LHCN-M2 (cell line): ENCODE measurements at regions not wholly inside any gene's neighbourhood (a gene's known extent, or its start where the extent isn't known, plus 50 kb on each side); places are given as distances from the start of the nearest gene placed in this dataset.
A peak's percentile ranks its signal among the peaks of the same experiment; 100 is the strongest.
"Not testable (repeated sequence)": the region's sequence is repeated elsewhere in the genome, so short reads cannot be mapped to it uniquely, and the experiment has no call there.

Source experiments
- DNase-seq: peaks from one replicate; pipeline ENCODE4 v3.0.0-alpha.2; 2012; ENCODE audit warnings: low read depth

DNA sequence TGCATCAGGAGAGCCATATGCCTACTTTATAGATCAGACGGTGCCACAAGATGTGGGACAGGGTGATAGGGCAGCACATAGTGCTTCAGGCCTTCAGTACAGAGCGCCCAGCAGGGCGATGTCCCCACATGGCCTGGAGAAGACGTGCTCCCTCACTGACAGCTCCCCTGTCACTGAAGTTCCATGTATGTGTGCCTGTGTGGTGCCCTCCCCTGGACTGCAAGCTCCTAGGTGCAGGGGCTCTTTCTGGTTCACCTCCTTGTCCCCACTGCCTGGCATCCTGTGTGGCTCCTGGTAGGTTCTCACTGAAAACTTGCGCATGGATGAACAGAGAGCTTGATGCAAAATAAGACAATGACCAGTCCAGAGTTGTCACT lies 233.1 kb downstream of the GADD45G start:
- no peak for DNase-seq

DNA sequence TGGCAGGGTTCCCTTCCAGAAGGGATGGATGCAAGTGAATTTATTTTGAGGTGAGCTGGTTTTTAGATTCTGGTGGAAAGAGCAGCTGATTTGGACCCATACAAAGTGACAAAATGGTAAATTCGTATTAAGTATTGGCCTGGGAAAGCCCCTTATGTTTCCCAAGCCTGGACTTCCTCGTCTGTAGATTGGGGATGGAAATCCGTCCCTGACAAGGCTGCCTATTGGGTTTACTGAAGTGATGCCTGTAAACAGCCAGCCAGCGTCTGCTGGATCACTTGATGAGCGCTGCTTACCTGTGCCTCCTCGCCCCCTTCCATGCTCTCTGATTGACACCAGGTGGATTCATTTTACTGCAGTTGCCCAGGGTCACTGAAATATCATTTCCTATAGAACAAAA lies 233.8 kb downstream of the GADD45G start:
- no peak for DNase-seq

DNA sequence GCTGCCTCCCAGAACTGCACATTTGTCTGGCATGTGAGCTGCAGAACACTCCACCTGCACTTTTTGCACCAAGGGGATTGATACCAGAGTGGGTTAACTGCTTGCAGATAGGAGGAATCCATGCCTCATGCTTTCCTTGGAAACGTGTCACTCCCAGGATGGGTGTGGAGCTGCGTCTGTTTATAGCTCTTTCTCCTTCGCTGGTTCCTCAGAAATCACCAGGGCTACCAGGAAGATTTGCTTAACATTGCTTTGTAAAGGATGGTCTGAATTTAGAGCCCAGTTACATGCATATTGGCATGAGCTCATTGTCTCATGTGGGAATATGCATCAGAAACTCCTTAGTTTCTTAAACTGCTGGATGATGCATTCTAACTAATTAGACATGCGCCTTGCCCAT lies 234.6 kb downstream of the GADD45G start:
- no peak for DNase-seq

DNA sequence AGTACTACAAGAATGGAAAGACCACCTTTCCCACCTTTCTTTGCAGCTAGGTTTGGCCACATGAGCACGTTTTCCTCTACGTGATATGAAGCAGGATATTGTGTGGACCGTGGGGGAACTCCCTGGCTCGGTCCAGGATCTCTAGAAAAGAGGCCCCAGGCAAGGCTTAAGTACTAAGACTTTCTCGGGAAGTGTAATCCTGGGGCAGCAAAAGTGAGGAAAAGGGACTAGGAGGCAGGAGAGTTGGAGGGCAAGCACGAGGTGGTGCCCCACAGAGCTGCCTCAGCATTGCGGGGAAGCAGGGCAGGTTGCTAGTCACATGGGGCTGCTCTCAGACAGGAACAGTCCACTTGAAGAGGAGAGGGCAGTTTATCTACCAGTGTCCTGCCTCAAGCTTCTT lies 235.1 kb downstream of the GADD45G start:
- DNase-seq, result no peak

DNA sequence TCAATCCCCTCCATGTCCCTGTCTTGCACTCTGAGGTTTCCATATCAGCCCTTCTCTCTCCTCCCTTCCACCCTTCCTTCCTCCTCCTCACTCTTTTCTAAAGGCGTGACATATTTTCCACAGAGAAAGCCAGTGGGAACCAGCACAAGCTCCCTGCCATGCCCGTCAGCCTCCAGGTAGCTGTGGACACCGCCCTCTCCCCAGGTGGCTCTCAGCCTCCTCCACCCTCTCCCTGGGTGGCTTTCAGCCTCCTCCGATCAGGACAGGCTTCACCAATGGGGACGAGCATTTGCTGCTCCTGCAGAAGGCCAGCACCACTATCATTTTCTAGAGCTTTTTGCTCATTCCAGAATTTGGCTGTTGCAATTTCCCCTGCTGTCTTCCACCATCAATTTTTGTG lies 236.6 kb downstream of the GADD45G start:
- no peak for DNase-seq

DNA sequence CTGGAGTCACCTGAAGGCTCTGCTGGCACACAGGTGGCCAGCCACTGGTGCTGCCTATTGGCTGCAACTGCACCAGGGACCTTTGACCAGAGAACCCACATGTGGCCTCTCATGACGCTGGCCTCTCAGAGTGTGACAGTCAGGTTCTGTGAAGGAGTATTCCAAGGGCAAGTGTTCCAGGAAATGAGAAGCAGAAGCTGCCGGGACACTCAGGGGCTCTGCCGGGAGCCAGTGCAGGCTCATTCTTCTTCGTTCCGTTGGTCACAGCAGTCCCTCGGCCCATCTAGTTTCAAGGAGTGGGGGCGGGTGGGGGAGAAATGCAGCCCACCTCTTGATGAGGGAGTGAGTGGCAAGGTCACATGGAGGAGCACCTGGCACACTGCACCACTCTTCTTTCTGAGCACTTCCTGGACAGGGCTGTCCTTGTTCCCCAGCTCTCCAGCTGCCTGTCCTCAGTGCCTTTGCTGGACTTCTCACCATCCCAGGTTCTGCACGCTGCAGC lies 237.5 kb downstream of the GADD45G start:
- DNase-seq, result no peak

DNA sequence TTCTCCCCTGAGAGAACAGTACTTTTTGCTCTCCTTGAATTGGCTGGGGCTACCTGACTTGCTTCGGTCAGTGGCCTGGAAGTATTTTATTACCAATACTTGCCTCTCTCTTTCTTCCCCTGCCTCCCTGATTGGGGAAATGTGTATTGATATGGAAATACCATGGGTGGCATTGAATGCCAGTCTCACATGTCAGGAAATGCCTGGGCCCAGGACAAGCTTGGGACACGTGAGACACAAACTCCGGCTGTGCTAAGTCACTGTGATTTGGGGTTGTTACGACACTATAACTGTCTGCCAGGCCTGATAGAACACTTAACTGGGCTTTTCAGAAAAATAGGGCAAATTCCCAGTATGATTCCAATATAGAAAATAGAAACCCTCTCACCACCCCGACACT lies 238.3 kb downstream of the GADD45G start:
- no peak for DNase-seq

DNA sequence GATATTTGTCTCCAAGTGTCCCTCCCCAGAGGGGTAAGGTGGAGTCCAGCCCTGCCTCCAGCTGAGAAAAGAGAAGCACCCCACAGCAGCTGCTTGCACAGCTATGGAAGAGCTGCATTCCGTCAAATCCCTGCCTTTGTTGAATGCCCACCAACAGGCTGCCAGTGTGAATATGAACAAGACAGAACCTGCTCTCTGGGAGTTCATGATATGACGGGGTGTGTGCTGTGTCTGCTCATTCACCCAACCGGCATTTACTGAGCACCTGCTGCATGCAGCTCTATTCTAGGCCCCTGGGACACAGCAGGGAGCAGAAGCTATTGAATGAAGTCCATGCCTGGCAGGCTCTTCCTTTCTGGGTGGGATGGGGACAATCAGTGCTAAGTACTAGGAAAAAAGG lies 238.8 kb downstream of the GADD45G start:
- no peak for DNase-seq

DNA sequence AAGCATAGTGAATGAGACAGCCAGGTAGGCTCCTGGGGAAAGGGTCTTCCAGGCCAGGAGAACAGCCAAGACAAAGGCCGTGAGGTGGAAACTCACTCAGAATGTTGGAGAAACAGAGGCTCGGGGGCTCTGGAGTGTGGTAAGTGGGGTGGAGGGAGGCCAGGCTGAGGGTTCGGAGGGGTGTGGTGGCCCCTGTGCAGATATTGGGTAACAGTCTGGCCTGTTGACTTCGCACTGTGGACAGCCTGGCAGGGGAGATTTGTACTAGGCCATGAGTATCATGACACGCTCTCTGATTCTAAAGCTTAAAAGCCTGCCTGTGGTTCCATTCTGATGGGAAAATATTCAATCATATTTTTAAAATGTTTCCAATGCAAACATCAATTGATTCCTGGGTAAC lies 239.3 kb downstream of the GADD45G start:
- DNase-seq, result no peak

DNA sequence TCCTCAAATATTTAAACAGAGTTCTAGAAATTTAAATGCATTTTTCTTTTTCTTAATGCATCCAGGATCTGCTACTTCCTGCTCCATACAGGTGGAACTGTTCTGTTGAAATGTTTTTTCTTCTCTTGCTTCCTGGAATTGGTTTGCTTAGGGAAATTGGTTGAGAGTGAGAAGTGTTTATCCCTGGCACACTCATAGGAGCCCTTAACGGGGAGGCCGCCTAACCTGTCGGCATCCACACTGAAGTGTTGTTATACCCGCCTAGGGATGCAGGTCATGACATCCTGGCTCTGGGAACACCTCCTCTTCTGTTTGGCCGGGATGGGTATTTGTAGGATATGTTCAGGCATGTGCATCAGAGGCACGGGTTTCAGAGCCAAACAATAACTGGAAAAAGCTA lies 239.7 kb downstream of the GADD45G start:
- no peak for DNase-seq

DNA sequence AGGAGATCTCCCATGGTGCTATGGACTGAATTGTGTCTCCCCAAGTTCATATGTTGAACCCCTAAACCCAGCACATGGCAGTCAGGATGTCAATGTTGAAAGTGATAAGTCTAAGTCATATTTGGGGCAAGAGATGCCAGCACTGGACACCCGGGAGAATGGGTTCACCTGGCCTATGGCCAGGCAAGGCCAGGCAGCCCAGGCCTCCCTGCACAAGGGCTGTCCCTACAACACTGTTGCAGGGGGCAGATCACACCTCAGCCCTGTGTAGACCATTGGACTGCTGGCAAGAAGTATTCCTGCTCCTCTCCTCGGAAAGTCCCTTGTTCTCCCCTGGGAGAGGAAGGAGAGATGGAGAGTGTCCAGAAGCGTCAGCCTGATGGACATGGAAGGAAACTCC lies 240.5 kb downstream of the GADD45G start:
- no peak for DNase-seq

DNA sequence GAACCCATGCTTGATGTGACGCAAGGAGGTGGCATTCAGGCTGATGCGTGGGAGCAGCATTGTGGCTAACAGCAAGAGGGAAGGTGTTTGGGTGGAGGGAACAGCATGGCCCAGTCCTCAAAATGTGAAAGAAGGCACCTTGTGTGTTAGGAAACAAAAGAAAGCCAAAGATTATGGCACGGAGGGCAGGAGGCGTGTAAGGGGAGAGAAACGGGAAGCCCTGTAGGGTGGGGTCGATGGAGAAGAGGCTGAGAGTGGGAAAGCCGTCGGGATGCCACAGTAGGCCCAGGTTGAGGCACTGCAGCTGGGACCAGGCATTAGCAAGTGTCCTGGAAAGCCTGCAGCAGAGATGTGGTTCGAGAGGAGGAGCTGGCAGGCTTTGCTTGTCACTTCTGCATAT lies 241.1 kb downstream of the GADD45G start:
- DNase-seq, result no peak

DNA sequence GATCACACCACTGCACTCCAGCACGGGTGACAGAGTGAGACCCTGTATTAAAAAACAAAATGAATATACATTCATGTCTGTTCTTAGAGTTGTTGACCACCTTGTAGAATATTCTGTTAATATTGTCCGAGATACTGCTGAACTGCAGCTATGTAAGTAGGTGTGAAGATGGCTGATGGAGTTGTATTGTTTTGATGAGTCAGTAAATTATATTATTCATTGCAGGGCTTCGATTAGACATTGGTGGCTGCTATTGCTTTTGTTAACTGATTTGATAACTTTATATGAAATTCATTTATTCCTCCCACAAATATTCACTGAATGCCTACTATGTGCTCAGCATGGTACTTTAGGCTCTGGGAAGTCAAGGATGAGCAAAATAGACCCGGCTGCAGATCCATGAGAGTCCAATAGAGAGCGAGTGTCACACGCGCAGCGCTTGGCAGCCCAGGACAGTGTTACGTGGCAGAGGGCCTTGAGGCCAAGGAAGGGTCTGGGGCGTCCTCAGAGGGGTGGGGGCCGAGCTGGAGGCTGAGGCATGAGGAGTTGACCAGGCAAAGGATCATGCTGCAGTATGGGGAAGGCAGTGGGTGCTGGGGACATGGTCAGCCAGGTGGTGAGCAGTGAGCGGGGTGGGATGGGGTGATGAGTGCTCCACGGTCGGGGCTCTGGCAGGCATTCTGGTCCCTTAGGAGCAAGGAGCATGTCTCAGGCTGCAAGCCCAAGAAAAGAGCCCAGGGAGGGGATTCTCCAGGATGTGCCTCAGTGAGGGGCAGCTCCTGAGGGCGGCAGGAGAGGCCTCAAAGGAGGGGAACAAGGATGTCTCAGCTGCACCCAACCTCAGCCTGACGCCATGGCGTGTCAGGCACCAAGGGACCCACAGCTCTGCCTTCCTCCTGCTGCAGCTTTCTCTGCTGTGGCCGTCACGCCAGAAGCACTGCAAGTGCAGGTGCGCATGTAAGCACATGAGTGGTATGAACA lies 243.5 kb downstream of the GADD45G start:
- DNase-seq, result no peak

DNA sequence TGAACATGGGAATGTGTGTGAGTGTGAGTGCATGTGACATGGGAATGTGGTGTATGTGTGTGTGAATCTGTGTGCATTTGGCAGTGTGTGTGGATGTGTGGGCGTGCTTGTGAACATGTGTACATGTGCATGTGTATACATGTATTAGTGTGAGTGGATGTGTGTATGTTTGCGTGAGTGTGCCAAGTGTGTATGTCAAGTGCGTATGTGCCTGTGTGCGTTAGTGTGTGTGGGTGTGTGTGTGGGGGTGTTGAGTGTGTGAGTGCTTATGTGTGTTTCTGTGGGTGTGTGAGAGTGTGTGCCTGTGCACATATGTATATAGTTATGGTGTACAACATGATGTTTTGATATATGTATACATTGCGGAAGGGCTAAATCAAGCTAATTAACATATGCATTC lies 244.3 kb downstream of the GADD45G start:
- DNase-seq, result no peak

DNA sequence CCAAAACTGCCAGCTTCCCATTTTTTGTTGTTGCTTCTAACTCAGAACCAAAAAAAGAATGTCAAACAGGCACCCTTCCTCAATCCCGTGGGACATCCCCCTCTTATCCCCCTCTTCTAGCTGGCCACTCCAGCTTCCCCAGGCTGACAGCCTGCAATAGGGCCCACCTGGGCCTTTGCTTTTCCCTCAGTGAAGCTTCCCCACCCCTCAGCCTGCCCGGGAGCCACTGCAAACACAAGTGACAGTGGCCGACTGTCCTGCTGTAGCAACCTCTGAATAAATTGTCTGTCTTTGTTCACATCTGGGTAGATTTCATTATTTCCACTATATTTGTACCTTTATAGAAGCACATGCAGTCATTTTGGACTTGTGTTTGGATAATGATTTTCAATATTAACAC lies 245.3 kb downstream of the GADD45G start:
- no peak for DNase-seq

DNA sequence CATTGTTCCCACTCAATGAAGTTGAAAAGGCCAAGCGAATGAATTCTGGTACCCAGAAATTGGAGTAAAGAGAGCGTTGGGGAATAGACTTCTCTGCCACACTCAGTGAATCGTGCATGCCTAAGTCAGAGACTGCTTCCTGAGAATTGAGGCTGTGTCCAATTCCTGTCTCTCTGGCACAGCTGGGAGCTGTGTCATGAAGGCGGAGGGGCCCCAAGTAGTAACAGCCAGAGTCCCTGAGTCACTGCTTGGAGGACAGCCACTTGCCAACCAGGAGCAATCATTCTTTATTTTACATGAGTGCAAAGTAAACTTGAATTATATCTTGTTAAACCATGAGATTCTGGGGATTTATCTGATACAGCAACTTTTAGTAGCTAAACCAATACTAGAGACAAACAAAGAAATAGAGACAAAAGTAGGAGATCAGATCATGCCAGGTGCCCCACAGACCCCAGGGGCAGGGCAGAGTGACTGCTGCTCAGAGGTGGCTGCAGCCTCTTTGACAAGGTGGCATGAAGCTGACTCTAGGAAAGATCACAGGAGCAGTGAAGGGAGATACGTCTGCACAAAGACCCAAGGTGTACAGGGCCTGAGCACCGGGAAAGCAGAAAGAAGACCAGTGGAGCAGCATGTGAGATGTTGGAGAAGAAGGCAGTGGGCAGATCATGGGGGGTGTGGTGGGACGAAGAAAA lies 246.0 kb downstream of the GADD45G start:
- no peak for DNase-seq

DNA sequence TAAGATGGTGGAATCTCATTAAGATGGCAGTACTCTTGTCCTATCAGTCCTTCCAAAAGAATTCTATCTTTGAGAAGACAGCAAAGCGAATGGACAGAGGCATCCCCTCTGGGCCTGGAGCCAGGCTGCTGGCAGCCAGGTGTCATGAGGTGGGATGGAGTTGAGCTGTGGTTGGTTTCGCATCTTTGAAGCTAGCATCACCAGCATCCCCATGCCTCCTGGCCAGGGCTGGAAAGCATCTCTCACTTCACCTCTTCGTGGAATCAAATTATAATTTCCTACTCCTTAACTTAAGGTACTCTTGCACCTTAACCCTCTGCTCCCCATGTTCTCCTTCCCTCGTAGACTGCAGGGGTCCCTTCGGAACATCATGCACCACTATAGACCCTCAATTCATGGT lies 248.3 kb downstream of the GADD45G start:
- DNase-seq, result no peak

DNA sequence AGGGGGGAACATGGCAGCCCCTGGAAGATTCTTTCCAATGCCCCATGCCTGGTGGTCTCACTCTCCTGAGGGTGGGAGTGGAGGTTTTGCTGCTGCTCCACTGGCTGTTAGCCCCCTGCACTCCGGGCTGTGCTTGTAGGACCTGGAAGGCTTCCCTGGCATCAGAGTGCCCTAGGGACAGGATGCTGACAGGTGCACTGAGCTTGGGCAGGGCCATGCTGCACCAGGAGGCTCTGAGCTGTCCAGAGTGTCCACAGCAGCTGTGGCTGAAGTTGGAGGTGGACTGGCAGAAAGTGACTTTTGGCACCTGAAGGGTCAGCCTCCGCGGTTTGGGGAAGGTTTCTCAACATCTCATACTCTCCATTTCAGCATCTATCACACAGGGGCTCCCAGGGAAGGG lies 249.1 kb downstream of the GADD45G start:
- DNase-seq, result peak; percentile 6

DNA sequence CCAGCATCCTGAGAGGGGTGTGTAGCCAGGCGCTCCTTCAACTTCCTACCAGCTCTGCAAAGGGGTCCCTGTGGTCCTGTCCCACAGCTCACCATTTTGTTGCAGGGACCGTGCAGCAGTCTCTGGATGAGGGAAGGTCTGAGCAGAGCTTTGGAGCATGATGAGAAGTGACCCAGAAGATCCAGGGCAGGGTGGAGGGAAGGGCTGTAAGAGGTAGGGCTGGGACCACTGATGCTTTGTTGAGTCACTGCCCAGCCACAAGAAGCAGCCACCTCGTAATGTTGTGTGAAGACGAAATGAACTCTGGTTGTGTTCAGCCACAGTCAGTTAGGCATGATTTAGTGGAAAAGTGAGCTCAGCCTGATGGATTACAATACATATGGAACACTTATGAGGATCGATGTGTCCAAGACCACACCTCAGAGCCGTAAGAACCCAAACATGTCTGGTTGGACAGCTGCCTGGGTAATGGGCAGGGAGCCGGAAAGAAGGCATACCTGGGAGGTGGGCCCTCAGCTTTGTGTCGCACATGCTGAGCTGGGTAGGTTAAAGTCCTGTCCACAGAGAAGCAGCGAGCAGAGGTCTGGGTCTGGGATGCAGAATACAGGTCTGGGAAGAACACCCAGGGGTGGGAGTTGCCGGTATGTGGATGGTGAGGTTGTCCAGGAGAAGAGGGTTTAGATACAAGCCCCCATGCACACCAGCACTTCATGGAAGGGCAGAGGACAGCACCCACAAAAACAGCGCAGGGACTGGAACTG lies 250.1 kb downstream of the GADD45G start:
- no peak for DNase-seq

DNA sequence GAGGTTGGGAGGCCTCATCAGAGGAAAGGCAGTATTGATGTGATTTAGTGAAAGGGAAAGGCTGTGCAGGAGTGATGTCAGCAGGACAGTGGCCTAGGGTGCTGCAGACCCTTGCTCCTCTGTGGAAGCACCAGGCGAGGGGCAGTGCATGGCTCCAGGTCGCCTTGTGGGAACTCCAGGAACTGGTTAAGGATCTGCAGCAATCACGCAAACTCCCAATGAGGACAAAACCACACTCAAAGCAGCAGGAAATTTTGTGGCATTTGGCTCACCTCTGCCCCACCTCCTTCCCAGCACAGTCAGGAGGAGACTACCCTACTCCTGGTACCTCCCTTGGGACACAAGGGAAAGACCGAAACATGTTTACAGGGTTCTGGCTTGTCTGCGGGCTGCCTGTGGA lies 251.5 kb downstream of the GADD45G start:
- not testable (repeated sequence) for DNase-seq

DNA sequence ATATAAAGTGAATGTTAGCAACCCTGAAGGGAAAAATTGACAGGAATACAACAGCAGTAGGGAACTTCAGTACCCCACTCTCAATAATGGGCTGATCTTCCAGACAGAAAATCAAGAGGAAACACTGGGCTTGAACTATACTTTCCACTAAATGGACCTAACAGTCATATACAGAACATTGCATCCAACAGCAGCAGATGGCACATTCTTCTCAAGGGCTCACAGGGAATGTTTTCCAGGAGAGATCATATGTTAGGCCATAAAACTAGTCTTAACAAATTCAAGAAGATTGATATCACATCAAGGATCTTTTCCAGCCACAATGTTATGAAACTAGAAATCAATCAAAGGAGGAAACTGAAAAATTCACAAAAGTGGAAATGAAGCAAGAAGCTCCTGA lies 252.1 kb downstream of the GADD45G start:
- not testable (repeated sequence) for DNase-seq

DNA sequence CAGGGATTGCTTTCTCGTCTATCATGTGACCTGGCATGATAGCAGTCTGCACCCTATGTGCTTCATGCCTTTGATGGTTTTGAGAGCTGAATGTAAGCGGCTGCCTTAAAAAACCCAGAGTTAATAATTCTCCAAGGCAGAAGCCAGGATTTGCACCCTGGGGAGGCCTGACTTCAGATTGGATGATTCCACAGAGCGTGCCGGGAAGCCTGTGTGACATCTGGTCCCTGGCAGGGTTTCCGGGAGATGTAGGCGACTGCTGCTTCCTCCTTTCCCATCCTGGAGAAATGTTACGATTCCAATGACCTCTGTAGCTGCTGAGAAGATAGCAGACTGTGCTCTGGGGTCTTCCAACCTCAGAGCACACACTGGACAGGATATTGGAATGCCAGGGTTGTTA lies 255.0 kb downstream of the GADD45G start:
- DNase-seq, result not testable (repeated sequence)
